Endothelial cell (in vitro differentiated cells): ENCODE measurements at regions not wholly inside any gene's neighbourhood (a gene's known extent, or its start where the extent isn't known, plus 50 kb on each side); places are given as distances from the start of the nearest gene placed in this dataset.

Experiments
- DNase-seq: peaks from one replicate; pipeline ENCODE4 v3.0.0; 2021; ENCODE audit warnings: low spot score
- H3K27ac Mint-ChIP-seq: one replicate; pipeline ENCODE4 v1.8.0; 2021; ENCODE audit warnings: mixed read lengths, inconsistent platforms; ENCODE audit not compliant: unreplicated experiment
- H3K27me3 Mint-ChIP-seq: one replicate; pipeline ENCODE4 v1.8.0; 2021; ENCODE audit warnings: mild to moderate bottlenecking, moderate library complexity, mixed read lengths, inconsistent platforms; ENCODE audit not compliant: unreplicated experiment
- H3K36me3 Mint-ChIP-seq: one replicate; pipeline ENCODE4 v1.8.0; 2021; ENCODE audit warnings: mild to moderate bottlenecking, low read depth, mixed read lengths, inconsistent platforms; ENCODE audit not compliant: unreplicated experiment
- H3K4me1 Mint-ChIP-seq: one replicate; pipeline ENCODE4 v1.8.0; 2021; ENCODE audit warnings: mild to moderate bottlenecking, mixed read lengths, inconsistent platforms; ENCODE audit not compliant: unreplicated experiment
- H3K4me3 Mint-ChIP-seq: one replicate; pipeline ENCODE4 v1.8.0; 2021; ENCODE audit warnings: mild to moderate bottlenecking, mixed read lengths, inconsistent platforms; ENCODE audit not compliant: unreplicated experiment
- H3K9me3 Mint-ChIP-seq: one replicate; pipeline ENCODE4 v1.8.0; 2021; ENCODE audit warnings: mixed read lengths, inconsistent platforms; ENCODE audit not compliant: unreplicated experiment
- TF ChIP-seq, protein P1 (sequence below): fragments of 200-600 bp; sonication (generic); IDR thresholded peaks from one replicate; pipeline ENCODE4 v1.5.0; 2021; ENCODE audit warnings: antibody characterized with exemption; ENCODE audit not compliant: unreplicated experiment

DNA sequence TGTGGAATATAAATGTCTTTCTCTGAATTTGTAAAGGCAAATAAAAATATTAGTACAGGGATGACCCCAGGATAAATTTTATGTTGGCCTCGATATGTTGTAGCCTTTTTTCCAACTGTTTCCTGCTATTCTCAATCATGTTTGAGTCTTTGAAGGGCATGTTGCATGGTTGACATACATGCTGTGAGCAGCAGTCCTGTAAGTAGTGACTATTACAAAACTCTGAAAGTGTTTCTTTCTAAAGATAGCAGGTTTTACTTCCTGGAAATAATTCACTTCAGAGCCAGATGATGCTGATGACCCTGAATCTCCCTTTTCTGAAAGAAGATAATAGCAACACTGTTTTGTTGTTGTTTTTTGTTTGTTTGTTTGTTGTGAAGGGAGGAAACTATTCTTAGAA lies 393.0 kb upstream of the GNPDA2 start:
- Mint-ChIP-seq H3K36me3 (no peaks in the 10 kb centered on the region), H3K9me3 (peaks cover 5% of the 10 kb centered on the region), H3K27ac (no peak overlapping the region), H3K4me3 (no peak overlapping the region), H3K4me1 (no peaks in the 10 kb centered on the region), H3K27me3 (no peaks in the 10 kb centered on the region)
- TF ChIP-seq, protein P1, sequence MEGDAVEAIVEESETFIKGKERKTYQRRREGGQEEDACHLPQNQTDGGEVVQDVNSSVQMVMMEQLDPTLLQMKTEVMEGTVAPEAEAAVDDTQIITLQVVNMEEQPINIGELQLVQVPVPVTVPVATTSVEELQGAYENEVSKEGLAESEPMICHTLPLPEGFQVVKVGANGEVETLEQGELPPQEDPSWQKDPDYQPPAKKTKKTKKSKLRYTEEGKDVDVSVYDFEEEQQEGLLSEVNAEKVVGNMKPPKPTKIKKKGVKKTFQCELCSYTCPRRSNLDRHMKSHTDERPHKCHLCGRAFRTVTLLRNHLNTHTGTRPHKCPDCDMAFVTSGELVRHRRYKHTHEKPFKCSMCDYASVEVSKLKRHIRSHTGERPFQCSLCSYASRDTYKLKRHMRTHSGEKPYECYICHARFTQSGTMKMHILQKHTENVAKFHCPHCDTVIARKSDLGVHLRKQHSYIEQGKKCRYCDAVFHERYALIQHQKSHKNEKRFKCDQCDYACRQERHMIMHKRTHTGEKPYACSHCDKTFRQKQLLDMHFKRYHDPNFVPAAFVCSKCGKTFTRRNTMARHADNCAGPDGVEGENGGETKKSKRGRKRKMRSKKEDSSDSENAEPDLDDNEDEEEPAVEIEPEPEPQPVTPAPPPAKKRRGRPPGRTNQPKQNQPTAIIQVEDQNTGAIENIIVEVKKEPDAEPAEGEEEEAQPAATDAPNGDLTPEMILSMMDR: no peak
- DNase-seq: no peak

DNA sequence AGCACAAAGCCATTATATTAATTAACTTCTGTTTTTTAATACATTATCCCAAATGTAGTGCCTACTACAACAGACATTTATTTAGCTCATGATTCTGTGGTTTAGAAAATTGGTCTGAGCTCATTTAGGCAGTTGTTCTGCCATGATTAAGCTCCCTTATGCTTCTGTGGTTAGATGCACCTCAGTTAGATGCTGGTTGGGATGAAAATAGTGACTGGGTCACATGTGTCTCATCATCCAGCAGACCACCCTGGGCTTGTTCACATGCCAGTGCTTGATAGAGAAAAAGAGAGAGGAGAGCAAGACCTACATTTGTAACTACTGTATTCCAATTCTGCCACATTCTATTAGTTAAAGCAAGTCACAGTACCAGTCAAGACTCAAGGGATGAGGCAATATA lies 376.4 kb upstream of the GNPDA2 start:
- DNase-seq: no peak
- Mint-ChIP-seq H3K4me3 (no peak overlapping the region), H3K36me3 (no peaks in the 10 kb centered on the region), H3K9me3 (no peaks in the 10 kb centered on the region), H3K4me1 (no peaks in the 10 kb centered on the region), H3K27ac (no peak overlapping the region), H3K27me3 (no peaks in the 10 kb centered on the region)
- TF ChIP-seq, protein P1: no peak

DNA sequence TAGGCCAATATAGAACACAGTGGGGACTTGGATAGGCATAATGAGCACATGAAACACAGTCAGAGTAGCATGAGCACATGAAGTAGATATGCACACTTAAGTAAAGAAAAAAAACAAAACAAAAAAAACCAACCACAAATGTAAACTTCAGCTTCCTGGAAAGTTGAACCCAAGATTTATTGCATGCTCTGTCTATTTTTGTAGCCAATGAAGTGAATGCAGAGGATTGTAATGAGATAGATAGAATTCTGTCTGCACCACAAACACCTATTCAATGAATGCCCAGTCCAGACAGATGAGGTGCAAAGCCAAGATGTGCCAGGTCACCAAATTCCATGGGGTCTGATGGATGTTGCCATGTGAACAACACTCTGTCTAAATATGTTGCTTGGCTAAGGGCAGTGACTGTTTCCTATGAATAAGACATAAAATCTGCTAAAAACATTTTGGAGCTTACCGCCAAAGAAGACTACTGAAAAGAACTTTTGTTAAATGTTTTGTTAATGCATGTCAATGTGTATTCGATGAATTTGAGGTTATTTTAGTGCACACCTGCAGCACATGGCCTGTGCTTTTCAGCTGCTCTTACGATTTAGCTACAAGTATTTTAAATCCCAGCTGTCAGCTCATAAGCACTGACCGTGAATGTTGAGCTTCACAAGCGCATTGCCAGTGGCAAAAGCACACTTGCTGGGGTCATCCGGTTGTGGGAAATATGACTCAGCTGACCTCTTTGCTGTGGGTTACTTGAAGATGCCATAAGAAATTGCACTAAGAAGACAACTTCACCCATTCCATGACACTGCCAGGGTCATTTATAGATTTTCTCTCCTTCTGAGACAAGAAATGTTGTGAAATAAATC lies 374.8 kb upstream of the GNPDA2 start:
- Mint-ChIP-seq H3K36me3 (no peaks in the 10 kb centered on the region), H3K9me3 (no peaks in the 10 kb centered on the region), H3K27ac (no peak overlapping the region), H3K4me3 (no peak overlapping the region), H3K27me3 (no peaks in the 10 kb centered on the region), H3K4me1 (no peaks in the 10 kb centered on the region)
- TF ChIP-seq, protein P1: no peak
- DNase-seq: no peak

DNA sequence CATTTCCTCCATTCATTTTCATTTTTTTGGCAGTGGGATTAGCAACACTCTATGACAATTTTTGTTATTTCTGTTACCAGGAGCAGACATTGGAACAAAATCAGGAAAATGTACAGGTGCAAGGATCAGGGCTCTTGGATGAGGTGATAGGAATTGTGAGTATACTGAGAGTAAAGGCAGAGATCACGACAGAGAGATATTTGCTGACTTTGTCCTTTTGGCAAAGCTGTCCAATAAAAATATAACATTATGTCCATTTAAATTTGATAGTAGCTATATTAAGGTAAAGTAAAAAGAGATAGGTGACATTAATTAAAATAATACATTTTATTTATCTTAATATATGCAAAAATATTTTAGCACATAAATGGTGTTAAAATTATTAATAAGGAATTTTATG lies 373.1 kb upstream of the GNPDA2 start:
- H3K36me3 Mint-ChIP-seq: no peaks in the 10 kb centered on the region
- no peak overlapping the region for H3K4me3 Mint-ChIP-seq
- TF ChIP-seq, protein P1: no peak
- no peaks in the 10 kb centered on the region for H3K9me3 Mint-ChIP-seq
- DNase-seq: no peak
- no peaks in the 10 kb centered on the region for H3K27me3 Mint-ChIP-seq
- no peak overlapping the region for H3K27ac Mint-ChIP-seq
- no peaks in the 10 kb centered on the region for H3K4me1 Mint-ChIP-seq

DNA sequence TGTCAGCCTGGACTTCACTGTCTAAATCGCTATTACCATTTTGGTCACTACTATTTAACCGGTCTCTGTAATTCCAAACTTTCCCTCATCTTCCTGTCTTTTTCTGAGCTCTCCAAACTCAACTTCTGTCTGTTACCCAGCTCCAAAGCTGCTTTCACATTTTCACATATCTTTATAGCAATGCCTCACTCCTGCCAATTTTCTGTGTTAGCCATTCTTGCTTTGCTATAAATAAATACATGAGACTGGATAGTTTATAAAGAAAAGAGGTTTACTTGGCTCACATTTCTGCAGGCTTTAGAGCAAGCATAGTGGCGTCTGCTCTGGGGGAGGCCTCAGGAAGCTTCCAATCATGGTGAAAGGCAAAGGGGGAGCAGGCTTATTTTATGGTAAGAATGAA lies 368.3 kb upstream of the GNPDA2 start:
- TF ChIP-seq, protein P1: no peak
- Mint-ChIP-seq H3K9me3 (peaks cover 6% of the 10 kb centered on the region), H3K4me1 (no peaks in the 10 kb centered on the region), H3K36me3 (no peaks in the 10 kb centered on the region), H3K27me3 (peaks cover 5% of the 10 kb centered on the region), H3K4me3 (no peak overlapping the region), H3K27ac (no peak overlapping the region)
- DNase-seq: no peak
